ENCODE measurements at regions not wholly inside any gene's neighbourhood (a gene's known extent, or its start where the extent isn't known, plus 50 kb on each side); places are given as distances from the start of the nearest gene placed in this dataset.

DNA sequence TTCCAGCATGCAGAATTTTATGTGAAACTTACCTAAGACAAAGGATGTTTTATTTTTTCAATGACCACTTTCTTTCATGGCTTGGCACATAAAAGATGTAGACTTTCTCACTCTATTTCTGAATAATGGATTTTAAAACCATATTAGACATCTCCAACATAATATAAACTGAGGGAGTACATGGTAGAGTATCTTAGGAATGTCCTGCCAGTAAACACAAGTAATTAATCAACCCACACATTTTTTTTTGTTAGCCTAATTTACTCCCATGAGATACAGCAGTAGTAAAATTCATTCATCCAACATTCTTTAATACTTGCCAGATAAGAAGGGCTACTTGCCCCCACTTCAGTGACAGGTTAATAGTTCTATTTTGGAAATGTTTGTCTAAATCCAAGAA, 235.4 kb upstream of the ADAMTS5 start:
- no peaks in the 10 kb centered on the region for H3K27me3 ChIP-seq (replicated peaks in 1 of 4; ENCODE audit: control extremely low read depth in 1 of 4, control insufficient read depth in 3 of 4, insufficient read depth in 4 of 4, low read length in 3 of 4)
- intact Hi-C loops (cut with micrococcal nuclease), result no loop called here
- no peak overlapping the region for H2AFZ ChIP-seq (ENCODE audit: insufficient read depth, low read depth, low read length, poor library complexity, severe bottlenecking)
- H3K9me3 ChIP-seq (ENCODE audit: control extremely low read depth in 1 of 3, control insufficient read depth in 2 of 3, insufficient read depth in 1 of 3, low read length in 2 of 3), result peaks cover 0 to 1% (median 0%) of the 10 kb centered on the region in 3 donors
- Mint-ChIP-seq H3K4me3 (no peak overlapping the region), H3K27me3 (no peaks in the 10 kb centered on the region), H3K27ac (no peak overlapping the region), H3K9me3 (ENCODE audit: insufficient read depth) (peaks cover 5% of the 10 kb centered on the region), H3K4me1 (no peaks in the 10 kb centered on the region)
- CTCF ChIA-PET, result no interaction called here
- POLR2A ChIA-PET, result interaction anchor here (0.6 kb wide), 1 partner anchor 320 kb away, joined by 3 read pairs; no protein-coding TSS in a partner anchor
- DNase-seq (no peak), ATAC-seq (ENCODE audit: low read depth) (no peak)
- H4K20me1 ChIP-seq (ENCODE audit: control insufficient read depth, insufficient read depth, low read length, poor library complexity, severe bottlenecking), result no peaks in the 10 kb centered on the region
- H3K27ac ChIP-seq (ENCODE audit: low read length in 2 of 2), result no peak overlapping the region
- TF ChIP-seq EZH2 (IDR thresholded peaks at IDR 0.05; ENCODE audit: borderline replicate concordance, insufficient read depth, low read depth, low read length, poor library complexity, severe bottlenecking), result no peak
- TF ChIP-seq CTCF (IDR thresholded peaks at IDR 0.05), result no peak
- H3K4me3 ChIP-seq (ENCODE audit: control extremely low read depth in 1 of 5, extremely low read depth in 1 of 5, insufficient read depth in 1 of 5, low read depth in 2 of 5, low read length in 4 of 5), result no peak overlapping the region
- H3K36me3 ChIP-seq (replicated peaks in 1 of 2; ENCODE audit: control extremely low read depth in 1 of 2, control insufficient read depth in 1 of 2, extremely low read depth in 1 of 2, insufficient read depth in 2 of 2, low read length in 1 of 2), result no peaks in the 10 kb centered on the region
- no peak overlapping the region for H3K9ac ChIP-seq (ENCODE audit: low read length)
- H3K4me2 ChIP-seq (replicated peaks; ENCODE audit: low read depth, low read length, poor library complexity, severe bottlenecking), result no peak overlapping the region
- H3K4me1 ChIP-seq (ENCODE audit: control insufficient read depth in 2 of 2, insufficient read depth in 2 of 2, low read length in 2 of 2), result no peaks in the 10 kb centered on the region
- H3K79me2 ChIP-seq (ENCODE audit: control insufficient read depth, insufficient read depth, low read length), result no peaks in the 10 kb centered on the region

DNA sequence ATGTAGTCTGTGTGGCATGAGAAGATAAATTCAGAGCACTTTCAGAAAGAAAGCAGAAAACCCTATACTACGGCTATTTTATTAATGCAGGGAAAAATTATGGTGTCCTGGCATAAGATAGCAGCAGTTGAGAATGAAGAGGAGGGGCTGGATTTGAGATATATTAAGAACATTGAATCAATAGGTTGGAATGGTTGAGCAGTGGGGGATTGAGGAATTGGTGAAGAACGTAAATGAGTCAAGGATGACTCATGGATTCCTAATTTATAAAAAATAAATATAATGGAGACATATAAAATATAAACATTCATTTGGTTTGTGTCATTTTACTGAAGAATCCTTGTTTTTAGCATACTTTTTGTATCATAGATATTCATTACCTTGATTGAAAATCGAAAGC, 234.3 kb upstream of the ADAMTS5 start:
- H3K9me3 Mint-ChIP-seq (ENCODE audit: insufficient read depth), result peaks cover 5% of the 10 kb centered on the region
- no peak overlapping the region for H3K27ac Mint-ChIP-seq
- intact Hi-C loops (cut with micrococcal nuclease), result no loop called here
- H3K4me1 ChIP-seq (ENCODE audit: control insufficient read depth in 2 of 2, insufficient read depth in 2 of 2, low read length in 2 of 2), result no peaks in the 10 kb centered on the region
- no peak overlapping the region for H3K4me2 ChIP-seq (replicated peaks; ENCODE audit: low read depth, low read length, poor library complexity, severe bottlenecking)
- no CpG with 5 or more reads among the region's 3 CpGs for WGBS (ENCODE audit: insufficient coverage)
- H3K4me3 Mint-ChIP-seq, result no peak overlapping the region
- no peak for TF ChIP-seq EZH2 (IDR thresholded peaks at IDR 0.05; ENCODE audit: borderline replicate concordance, insufficient read depth, low read depth, low read length, poor library complexity, severe bottlenecking)
- ATAC-seq (ENCODE audit: low read depth) (no peak), DNase-seq (no peak)
- H3K27me3 Mint-ChIP-seq, result no peaks in the 10 kb centered on the region
- no peaks in the 10 kb centered on the region for H3K4me1 Mint-ChIP-seq
- POLR2A ChIA-PET, result no interaction called here
- peaks cover 0 to 1% (median 0%) of the 10 kb centered on the region in 3 donors for H3K9me3 ChIP-seq (ENCODE audit: control extremely low read depth in 1 of 3, control insufficient read depth in 2 of 3, insufficient read depth in 1 of 3, low read length in 2 of 3)
- H3K27me3 ChIP-seq (replicated peaks in 1 of 4; ENCODE audit: control extremely low read depth in 1 of 4, control insufficient read depth in 3 of 4, insufficient read depth in 4 of 4, low read length in 3 of 4), result no peaks in the 10 kb centered on the region
- no peaks in the 10 kb centered on the region for H4K20me1 ChIP-seq (ENCODE audit: control insufficient read depth, insufficient read depth, low read length, poor library complexity, severe bottlenecking)
- no peaks in the 10 kb centered on the region for H3K36me3 ChIP-seq (replicated peaks in 1 of 2; ENCODE audit: control extremely low read depth in 1 of 2, control insufficient read depth in 1 of 2, extremely low read depth in 1 of 2, insufficient read depth in 2 of 2, low read length in 1 of 2)
- H3K9ac ChIP-seq (ENCODE audit: low read length), result no peak overlapping the region
- H3K4me3 ChIP-seq (ENCODE audit: control extremely low read depth in 1 of 5, extremely low read depth in 1 of 5, insufficient read depth in 1 of 5, low read depth in 2 of 5, low read length in 4 of 5), result no peak overlapping the region
- no peaks in the 10 kb centered on the region for H3K79me2 ChIP-seq (ENCODE audit: control insufficient read depth, insufficient read depth, low read length)
- H3K27ac ChIP-seq (ENCODE audit: low read length in 2 of 2), result no peak overlapping the region
- CTCF ChIA-PET, result no interaction called here
- H2AFZ ChIP-seq (ENCODE audit: insufficient read depth, low read depth, low read length, poor library complexity, severe bottlenecking), result no peak overlapping the region
